DOHH2 (cell line): ENCODE measurements at regions not wholly inside any gene's neighbourhood (a gene's known extent, or its start where the extent isn't known, plus 50 kb on each side); places are given as distances from the start of the nearest gene placed in this dataset.

ENCODE experiments used
- EZH2phosphoT487 ChIP-seq: fragments of 200-600 bp; sonication (generic); IDR thresholded peaks from 2 replicates; pipeline ENCODE4 v1.6.1; 2017; ENCODE audit warnings: borderline replicate concordance, mild to moderate bottlenecking, antibody characterized with exemption, low read length, moderate library complexity, mixed read lengths
- TF ChIP-seq, protein P1 (sequence below): fragments of 200-600 bp; sonication (generic); IDR thresholded peaks from one replicate; pipeline ENCODE4 v1.5.1; 2014; ENCODE audit warnings: antibody characterized with exemption, mild to moderate bottlenecking, low read depth, low read length; ENCODE audit not compliant: poor library complexity, severe bottlenecking

DNA sequence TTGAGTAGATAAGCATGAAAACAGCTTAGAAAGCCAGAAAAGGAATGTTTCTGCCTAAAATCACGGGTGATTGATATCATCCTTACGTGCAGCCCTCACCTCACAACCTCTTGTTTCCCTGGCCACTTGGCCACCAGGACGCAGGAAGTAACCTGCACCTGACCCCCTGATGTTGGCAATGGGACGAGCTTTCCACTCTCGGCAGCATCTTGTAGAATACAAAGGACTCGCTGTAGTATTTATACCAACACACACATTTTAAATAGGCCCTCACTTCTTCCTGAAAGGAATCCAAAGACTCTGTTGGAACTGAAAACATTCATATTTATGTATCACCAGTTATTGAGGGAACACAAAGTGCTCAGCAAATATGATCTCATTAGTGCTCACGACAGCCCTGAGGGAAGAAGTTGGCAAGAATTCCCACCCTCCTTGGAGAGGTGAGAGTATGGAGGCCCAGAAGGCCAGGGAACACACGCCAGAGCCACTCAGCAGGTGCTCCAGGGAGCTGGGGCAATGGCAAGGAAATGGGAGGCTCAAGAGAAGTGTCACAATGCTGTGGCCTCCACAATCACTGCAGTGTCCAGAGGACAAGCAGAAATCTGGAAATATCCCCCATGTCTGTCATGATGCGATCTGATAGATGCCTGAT, 103.3 kb upstream of the KIT start:
- no peak for TF ChIP-seq EZH2phosphoT487
- TF ChIP-seq, protein P1, sequence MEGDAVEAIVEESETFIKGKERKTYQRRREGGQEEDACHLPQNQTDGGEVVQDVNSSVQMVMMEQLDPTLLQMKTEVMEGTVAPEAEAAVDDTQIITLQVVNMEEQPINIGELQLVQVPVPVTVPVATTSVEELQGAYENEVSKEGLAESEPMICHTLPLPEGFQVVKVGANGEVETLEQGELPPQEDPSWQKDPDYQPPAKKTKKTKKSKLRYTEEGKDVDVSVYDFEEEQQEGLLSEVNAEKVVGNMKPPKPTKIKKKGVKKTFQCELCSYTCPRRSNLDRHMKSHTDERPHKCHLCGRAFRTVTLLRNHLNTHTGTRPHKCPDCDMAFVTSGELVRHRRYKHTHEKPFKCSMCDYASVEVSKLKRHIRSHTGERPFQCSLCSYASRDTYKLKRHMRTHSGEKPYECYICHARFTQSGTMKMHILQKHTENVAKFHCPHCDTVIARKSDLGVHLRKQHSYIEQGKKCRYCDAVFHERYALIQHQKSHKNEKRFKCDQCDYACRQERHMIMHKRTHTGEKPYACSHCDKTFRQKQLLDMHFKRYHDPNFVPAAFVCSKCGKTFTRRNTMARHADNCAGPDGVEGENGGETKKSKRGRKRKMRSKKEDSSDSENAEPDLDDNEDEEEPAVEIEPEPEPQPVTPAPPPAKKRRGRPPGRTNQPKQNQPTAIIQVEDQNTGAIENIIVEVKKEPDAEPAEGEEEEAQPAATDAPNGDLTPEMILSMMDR, result no peak
